ENCODE measurements at regions not wholly inside any gene's neighbourhood (a gene's known extent, or its start where the extent isn't known, plus 50 kb on each side); places are given as distances from the start of the nearest gene placed in this dataset.

DNA sequence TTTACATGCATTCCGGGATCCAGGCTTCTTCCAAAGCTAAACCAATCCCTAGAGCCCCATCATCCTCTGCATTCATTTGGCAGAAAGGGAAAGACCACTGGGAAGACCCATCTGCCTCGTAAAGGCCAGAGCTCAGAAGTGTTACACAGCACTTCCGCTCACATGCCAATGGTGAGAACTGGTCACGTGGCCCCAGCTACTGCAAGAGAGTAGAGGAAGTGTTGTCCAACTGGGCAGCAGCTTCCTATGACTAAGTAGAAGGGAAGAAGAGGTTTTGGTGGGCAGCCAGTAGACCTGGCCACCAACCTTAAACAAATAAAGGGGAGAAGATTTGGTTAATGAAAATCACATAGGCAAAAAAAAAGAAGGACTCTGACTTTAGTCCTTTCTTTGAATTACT, 74.4 kb upstream of the PPP2R3A start:
- no peak for TF ChIP-seq CTCF (IDR thresholded peaks at IDR 0.05)
- intact Hi-C loops (cut with DNase I): no loop called here
- Histone ChIP-seq H3K4me1 (no peaks in the 10 kb centered on the region), H3K27me3 (no peaks in the 10 kb centered on the region), H3K27ac (no peak overlapping the region), H3K36me3 (no peaks in the 10 kb centered on the region), H3K4me3 (no peak overlapping the region), H3K9me3 (no peaks in the 10 kb centered on the region)
- no peak for DNase-seq (ENCODE audit: low spot score in 2 of 2)

DNA sequence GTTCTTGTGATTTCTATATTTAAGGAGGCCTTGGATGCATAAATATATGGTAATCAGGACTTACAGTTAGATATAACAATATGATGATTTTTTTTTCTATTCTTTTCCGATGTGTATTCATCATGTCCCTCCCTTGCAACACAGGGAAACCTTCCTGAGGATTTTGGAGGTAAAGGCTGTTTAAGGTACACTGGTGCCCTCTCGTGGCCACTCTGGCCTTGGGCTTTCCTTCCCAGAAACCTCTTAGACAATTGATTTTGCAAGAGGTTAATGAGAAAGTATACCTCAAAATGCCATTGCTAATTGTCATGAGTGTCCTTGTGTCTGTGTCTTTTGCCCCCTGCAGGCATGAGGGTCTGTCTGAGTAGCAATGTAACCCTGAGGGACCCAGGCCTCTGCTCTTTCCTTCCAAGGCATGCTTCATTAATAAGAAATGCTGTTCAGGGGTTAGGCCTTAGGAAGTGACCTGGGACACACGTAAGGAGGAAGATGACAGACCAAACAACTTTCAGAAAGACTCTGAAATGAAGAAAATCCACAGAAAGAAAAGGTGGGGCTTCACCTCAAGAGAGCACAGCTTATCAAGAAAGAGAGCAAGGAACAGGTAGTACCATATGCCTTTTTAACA, 70.3 kb upstream of the PPP2R3A start:
- Histone ChIP-seq H3K36me3 (no peaks in the 10 kb centered on the region), H3K4me3 (no peak overlapping the region), H3K27ac (no peak overlapping the region), H3K9me3 (no peaks in the 10 kb centered on the region), H3K27me3 (no peaks in the 10 kb centered on the region), H3K4me1 (no peaks in the 10 kb centered on the region)
- peak; percentile 25 to 77 (median 52) for TF ChIP-seq CTCF (IDR thresholded peaks at IDR 0.05)
- intact Hi-C loops (cut with DNase I): loop anchor here (2.0 to 5.0 kb wide), 2 partner anchors 1098 to 1294 kb away; partner anchors contain the start of gene EPHB1
- peak in 1 of 2 donors; percentile 65 for DNase-seq (ENCODE audit: low spot score in 2 of 2)

GRCh38 chr3:135895734-135896121, 69.8 kb upstream of the PPP2R3A start:
- Histone ChIP-seq H3K27me3 (no peaks in the 10 kb centered on the region), H3K9me3 (no peaks in the 10 kb centered on the region), H3K27ac (no peak overlapping the region), H3K4me3 (no peak overlapping the region), H3K36me3 (no peaks in the 10 kb centered on the region), H3K4me1 (no peaks in the 10 kb centered on the region)
- DNase-seq (ENCODE audit: low spot score in 2 of 2): no peak
- no peak for TF ChIP-seq CTCF (IDR thresholded peaks at IDR 0.05)
- intact Hi-C loops (cut with DNase I): loop anchor here (2.0 to 5.0 kb wide), 2 partner anchors 1098 to 1295 kb away; partner anchors contain the start of gene EPHB1

- no peaks in the 10 kb centered on the region for H3K36me3 ChIP-seq
- DNase-seq (ENCODE audit: low spot score in 2 of 2): no peak
- intact Hi-C loops (cut with DNase I): loop anchor here (5.0 kb wide), 1 partner anchor 1099 kb away; the partner anchor contains the start of gene EPHB1
- H3K4me1 ChIP-seq: no peaks in the 10 kb centered on the region
- H3K4me3 ChIP-seq: no peak overlapping the region
- H3K27ac ChIP-seq: no peak overlapping the region
- TF ChIP-seq CTCF (IDR thresholded peaks at IDR 0.05): no peak
- no peaks in the 10 kb centered on the region for H3K9me3 ChIP-seq
- no peaks in the 10 kb centered on the region for H3K27me3 ChIP-seq
Observed at GRCh38 chr3:135896613-135897012, 68.9 kb upstream of the PPP2R3A start.

- no peak for TF ChIP-seq CTCF (IDR thresholded peaks at IDR 0.05)
- no peaks in the 10 kb centered on the region for H3K36me3 ChIP-seq
- intact Hi-C loops (cut with DNase I): loop anchor here (5.0 kb wide), 1 partner anchor 1100 kb away; the partner anchor contains the start of gene EPHB1
- no peaks in the 10 kb centered on the region for H3K9me3 ChIP-seq
- no peak overlapping the region for H3K4me3 ChIP-seq
- no peak for DNase-seq (ENCODE audit: low spot score in 2 of 2)
- H3K4me1 ChIP-seq: no peaks in the 10 kb centered on the region
- H3K27ac ChIP-seq: no peak overlapping the region
- H3K27me3 ChIP-seq: no peaks in the 10 kb centered on the region
Observed at GRCh38 chr3:135897715-135898114, 67.8 kb upstream of the PPP2R3A start.

Measured in ascending aorta (tissue), 2 donors.